NCI-H2107 (cell line): ENCODE measurements at regions not wholly inside any gene's neighbourhood (a gene's known extent, or its start where the extent isn't known, plus 50 kb on each side); places are given as distances from the start of the nearest gene placed in this dataset.

Experiments
- DNase-seq: peaks from one replicate; lab custom pipeline; 2025; lab: John Stamatoyannopoulos, UW

DNA sequence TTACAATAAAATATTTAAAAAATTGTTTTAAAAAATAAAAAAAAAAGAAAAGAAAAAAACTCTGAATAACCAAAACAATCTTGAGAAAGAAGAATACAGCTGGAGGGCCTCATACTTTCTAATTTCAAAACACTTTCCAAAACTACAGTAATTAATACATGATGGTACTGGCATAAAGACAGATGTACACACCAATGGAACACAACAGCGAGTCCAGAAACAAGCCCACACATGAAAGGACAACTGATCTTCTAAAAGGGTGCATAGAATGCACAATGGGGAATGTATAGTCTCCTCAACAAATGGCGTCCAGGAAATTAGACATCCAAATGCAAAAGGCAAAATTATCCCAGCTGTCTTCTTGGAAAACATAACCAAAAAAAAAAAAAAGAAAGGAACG, 99.6 kb downstream of the LURAP1L start:
- no peak for DNase-seq

DNA sequence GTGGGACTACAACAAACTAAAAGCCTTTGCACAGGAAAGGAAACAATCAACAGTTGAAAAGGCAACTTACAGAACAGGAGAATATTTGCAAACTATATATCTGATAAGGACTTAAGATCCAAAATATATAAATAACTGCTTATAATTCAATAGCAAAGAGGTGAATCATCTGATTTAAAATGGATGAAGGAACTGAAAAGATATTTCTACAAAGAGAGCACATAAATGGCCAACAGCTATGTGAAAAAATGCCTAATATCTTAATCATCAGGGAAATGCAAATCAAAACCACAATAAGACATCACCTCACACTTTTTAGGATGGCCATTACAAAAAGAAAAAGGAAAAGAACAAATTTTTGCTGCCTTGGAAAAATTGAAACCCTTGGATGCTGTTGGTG, 100.4 kb downstream of the LURAP1L start:
- no peak for DNase-seq

DNA sequence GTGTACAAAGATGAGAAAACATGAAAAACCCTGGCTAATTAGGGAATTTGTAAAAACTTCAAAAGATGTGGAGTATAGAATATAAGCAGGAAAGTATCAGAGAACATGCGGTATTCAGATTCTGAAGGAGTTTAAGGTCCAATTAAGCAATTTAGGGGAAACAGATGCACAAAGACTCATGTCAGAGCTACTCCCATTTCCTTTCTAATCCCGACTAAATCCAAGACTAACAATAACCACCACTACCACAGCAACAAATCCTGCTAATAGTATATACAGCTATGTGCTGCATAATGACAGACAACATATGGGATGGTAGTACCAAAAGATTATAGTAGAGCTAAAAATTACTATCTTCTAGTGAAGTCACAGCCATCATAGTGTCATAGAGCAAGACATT, 102.1 kb downstream of the LURAP1L start:
- no peak for DNase-seq

DNA sequence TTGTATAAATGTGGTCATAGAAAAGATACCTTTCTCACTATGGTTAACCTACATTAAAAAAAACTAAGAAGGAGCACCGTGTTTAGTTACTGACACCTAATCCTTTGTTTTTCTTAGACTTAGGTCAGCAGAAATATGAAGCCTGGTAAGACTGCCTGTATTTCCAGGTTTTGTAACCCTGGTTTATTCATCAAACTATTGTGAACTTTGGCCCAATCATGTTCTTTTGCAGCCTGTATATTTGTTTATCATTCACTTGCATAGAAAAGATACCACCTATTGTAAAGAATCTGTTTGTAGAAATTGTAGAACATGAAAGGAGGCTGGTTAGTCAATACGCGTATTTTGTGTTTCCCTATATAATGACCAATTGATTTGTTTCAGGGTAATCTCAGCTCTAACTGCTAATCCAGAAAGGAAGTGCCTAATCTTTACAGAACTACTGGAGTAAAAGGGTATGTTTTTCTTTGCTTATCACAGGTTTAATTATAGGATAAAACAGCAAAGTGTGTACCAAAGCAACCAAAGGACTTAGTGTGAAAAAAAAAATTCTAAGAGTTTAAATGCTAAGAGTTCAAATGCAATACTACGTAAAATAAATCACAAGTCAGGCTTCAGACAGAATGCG, 103.6 kb downstream of the LURAP1L start:
- DNase-seq: no peak

DNA sequence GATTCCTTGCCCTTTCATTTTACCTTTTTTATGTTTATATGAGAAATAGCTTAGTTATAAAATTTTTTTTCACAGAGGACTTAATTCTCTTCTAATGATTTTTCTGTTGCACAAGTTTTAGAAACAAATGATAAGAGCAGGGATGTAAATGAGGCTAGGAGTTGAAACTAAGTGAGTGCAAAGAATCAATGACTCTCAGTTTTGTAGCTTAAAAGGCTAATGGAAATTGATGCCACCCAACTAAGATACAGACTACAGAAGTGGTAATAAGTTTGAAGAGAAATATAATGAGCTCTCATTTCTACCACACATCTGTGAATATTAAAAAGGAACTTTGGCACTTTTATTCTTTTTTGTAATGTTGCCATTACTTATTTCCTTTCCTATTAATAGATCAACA, 105.1 kb downstream of the LURAP1L start:
- DNase-seq: no peak

DNA sequence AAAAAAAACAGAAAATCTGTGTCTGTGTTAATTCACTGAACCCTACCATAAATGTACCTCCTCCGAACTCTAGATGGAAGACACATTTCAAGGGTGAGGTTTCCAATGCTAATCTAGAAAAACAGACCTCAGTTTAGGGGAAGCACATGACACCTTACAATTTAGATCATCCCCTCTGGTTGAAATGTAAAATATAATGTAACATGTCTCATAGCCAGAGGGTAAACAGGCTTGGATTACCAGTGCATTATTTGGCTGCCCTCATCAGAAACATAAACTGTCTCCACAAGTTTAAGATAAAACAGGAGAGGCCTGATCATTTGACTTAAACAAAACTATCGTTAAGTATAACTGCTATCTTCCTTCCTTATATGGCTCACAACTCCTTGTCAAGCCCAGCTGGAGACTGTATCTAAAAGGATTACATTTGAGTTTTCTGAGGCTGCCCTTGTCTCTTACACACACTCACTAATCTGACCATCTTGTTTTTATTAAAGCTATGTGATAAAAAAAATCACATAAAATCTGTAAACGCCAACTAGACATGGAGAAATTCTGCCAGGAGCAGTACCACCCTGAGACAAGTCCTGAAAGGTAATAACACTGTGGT, 105.7 kb downstream of the LURAP1L start:
- no peak for DNase-seq

DNA sequence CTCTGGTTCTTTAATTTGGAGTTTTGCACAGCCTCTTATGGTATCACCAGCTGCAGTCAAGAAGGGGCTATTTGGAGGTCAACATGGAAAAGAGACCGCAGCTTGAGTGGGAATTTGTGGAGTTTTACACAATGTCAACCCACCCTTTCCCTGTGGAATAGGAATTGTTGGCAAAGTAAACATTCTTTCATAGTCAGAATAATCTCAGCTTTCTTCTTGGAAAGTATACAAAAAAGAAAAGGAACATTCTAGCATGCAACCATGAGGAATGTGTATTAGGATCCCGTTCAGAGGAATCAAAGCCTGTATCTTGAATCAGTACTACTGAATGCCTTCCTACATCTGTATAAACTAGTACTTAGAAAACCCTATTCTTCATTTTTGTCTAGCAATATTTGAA, 107.6 kb downstream of the LURAP1L start:
- DNase-seq: no peak

DNA sequence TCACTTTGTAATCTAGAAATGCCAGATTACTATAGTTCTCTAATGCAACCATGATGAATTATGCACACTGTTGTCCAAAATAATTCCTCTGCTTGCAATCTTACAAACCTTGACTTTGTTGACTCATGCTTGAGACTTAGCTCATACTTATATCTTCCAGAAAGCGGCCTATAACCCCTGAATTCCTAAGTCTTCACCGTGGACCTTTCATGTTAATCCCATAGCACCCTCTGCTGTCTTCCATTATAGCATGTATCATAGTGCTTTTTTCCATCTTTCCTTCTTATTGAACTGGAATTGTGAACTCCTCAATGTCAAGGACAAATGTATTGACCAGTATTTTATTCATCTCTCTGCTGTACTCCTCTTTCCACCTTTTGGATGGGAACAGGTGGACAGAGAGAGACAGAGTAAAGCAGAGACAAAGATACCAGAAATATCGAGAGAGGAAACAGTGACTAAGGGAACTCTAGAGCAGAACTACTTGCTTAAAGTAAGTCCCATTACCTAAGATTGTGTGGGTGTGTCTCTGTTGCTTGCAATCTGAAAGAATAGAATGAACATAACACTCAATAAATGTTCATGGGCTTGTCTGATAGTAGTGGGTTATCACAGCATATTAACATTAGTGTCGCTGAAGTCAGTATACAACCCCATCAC, 110.0 kb downstream of the LURAP1L start:
- no peak for DNase-seq

DNA sequence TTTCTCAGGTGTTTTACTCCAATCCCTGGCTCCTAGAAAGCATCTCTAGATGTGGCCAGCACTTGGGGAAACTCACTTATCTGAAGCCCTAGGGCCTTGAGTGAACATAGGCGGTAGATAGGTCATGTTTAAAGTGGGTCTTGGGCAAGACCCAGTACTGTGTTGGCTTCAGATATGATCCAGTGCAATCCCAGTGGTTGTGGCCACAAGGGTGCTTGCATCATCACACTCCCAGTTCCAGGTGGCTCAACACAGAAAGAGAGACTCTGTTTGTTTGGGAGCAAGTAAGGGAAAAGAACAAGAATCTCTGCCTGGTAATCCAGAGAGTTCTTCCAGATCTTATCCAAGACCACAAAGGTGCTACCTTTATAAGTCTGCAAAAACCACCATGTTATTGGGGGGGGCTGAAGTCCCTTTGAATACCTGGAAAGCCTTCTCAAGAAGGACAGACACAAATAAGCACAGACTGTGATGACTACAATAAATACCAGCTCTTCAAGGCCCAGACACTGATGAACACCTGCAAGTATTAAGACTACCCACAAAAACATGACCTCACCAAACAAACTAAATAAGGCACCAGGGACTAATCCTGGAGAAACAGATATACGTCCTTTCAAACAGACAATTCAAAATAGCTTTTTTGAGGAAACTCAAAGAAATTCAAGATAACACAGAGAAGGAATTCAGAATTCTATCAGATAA, 114.7 kb downstream of the LURAP1L start:
- DNase-seq: no peak

DNA sequence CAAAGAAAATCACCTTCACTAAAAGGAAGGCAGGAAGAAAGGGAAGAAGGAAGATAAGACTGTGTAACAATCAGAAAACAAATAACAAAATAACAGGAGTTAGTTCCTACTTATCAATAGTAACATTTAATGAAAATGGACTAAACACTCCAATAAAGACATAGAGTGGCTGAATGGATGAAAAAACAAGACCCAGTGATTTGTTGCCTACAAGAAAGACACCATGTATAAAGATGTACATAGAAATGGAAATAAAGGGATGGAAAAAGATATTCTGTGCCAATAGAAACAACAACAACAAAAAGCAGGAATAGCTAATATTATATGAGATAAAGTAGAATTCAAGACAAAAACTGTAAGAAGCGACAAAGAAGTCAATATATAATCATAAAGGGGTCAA, 116.8 kb downstream of the LURAP1L start:
- no peak for DNase-seq

DNA sequence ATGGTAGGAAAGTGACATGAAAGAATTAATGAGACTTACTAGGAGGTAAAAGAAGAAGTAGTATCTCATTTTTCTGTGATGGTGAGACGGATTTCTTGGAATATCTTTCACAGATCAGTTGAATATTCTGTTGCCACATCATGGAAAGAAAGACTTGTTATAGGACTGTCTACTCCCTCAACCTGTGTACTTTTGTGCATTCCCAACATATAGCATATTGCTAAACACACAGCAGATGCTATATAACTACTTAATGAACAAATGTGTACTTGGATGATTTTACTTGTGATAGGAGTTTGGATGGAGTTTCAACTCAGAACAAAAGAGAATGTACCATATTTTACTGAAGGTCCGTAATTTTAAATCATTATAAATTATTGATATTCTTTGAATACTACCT, 128.5 kb downstream of the LURAP1L start:
- DNase-seq: no peak

DNA sequence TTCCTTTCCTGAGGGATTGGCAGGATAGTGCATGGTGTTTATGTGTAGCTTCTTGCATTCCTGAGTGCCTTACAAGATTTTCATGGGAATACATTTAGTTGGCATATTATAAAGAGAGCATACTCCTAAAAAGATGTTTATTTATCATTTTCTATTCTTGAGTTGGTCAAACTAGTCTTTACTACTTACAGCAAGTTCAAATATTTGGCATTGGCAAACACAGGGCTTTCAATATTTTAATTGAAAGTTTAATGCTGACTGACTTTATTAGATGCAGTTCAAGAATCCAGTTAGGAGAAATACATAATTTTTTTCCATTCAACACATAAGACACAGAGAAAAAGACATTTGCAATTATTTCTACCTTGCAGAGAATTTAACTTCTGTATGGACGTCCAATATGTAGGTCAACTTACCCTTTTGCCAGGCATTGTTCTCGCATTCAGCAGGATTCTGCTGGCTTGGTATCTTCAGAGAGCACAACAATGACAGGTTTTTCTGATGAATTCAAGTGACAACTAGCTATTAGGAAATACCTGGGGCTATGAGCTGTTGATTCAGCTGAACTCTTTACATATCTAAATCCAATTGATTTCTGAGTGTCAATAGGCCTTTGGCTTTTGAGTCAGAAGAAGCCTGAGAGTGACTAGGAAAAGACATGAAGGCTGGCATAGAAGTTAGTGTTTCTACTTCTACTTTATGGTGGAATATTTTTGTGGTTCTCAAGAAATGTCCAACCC, 129.6 kb downstream of the LURAP1L start:
- no peak for DNase-seq

DNA sequence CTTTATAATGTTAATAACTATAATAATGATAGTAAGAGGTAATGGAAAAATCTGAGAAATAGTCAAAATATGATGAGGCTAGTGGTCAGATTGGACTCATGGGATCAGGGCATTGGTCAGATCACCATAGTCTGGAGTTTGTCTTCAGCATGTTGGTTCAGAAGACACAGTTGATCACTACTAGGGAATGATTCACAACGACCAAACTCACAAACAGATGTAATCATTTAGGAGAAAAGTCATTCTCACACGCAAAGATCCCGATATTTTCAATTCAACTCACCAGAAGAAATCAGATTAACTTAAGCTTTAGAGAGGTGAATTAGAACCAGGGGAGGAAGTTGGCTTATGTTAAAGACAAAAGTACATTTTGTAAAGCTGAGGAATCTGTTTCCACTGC, 131.8 kb downstream of the LURAP1L start:
- no peak for DNase-seq

DNA sequence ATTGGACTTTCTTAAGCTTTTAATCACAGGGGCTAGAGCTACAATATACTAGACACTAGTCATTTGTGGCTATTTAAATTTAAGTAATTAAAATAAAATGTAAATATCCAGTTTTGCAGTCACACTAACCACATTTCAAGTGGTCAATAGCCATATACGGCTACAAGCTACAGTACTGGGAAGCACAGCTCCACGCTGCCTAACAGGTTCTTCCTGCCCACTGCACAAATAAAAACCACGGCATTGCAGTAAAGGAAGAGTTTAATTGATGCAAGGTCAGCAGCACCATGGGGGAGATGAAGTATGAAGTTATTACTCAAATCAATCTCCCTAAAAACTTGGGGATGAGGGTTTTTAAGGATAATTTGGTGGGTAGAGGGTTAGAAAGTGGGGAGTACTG, 134.1 kb downstream of the LURAP1L start:
- no peak for DNase-seq

DNA sequence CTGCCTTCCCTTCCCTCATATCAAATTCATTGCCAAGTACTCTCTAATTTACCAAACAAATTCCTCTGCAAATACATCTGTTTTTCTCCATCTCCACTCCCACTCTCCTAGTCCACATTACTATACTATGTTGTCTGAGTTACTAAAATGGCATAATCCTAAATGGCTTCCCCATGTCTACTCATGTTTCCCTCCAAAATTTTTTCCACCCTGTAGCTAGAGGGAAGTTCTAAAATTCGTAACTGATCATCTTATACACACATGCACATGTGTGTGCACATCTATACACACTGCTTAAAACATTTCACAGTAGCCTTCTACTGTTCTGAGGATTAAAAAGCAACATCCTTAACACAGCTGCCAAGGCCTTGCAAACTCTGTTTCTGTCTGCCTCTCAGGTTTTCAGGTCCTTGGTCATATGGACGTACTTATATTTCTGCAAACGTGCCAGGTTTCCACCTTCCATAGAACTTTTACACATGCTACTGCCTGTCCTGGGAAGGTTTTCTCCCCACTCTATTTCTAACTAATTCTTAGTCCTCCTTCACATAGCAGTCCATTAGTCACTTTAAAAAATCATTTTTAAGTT, 140.6 kb downstream of the LURAP1L start:
- no peak for DNase-seq

DNA sequence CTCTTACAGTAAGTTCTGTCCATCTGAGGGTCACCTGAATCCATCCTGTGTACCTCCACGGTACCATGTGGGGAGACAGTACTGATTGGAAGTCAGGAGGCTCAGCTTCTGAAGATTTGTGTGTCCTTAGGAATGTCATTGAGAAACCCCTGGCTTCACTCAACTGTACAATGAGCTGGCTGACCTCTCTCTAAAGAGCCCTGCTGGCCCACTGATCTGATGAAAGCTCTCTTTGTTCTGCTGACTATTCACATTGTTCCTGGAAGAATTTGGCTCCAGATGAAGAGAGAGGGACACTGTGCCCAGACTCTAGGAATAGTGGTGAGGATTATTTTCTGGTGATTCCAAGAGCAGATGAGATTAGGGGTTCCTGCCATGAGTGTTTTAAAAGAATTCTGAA, 141.2 kb downstream of the LURAP1L start:
- no peak for DNase-seq

DNA sequence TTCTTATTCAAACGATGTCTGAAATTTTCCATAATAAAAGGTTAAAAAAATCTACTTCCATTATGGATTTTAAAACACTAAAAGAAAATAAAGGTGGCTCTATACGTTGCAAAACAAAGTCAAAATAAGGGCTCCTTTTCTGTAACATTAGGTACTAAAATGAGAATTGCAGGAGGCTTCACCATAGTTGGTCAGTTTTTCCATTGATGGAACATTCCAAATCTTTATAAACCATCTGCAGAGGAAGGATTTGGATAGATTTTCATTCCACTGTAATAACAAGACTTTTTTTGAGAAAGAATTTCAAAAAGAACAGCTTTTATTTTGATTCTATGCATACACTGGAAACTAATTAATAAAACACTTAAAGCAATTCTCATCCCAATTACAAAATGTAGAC, 145.6 kb downstream of the LURAP1L start:
- DNase-seq: no peak

DNA sequence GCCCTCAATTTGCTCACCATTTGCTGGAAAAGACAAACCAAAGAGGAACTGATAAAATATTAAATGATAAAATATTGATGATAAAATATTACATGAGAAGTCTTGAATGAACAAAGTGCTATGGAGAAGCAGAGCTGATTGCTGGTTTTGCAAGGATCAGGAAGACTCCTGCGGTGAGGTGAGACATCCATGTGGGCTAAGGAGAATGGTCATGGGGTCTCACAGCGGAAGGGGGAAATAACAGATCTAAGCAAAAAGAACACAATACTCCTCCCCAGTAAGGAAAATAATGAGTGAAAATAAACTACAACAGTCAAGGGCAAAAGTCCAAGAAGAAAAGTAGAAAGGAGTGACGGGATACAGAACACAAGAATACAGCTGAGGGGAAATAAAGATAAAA, 146.8 kb downstream of the LURAP1L start:
- DNase-seq: no peak

DNA sequence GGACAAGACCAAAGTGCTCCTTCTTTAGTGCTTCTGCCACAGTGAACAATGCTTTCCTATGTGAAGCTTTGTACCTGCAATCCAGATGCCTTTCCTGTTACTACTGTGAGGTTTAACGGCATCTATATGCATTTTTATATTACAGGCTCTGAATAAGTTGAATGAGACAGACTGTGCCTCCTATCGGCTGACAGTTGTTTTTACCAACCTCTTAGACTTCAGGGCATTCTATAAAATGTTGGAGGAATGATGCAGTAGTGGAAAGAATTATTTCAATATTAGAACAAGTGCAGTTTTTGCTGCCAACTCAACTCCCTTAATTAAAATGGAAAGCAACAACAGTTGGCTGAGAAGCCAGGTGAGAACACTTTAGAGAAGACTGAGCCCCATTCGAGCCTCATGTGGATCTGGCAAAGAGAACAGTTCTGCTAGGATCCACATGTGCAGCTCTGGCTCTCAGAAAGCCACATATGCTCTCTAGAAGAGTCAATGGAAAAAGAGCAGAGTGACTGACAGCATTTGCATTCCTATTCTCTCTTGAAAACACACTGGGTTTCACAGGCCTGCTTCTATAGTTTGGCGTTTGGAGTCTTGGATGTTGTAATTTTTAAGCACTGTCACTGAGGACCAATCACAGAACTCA, 147.5 kb downstream of the LURAP1L start:
- no peak for DNase-seq

DNA sequence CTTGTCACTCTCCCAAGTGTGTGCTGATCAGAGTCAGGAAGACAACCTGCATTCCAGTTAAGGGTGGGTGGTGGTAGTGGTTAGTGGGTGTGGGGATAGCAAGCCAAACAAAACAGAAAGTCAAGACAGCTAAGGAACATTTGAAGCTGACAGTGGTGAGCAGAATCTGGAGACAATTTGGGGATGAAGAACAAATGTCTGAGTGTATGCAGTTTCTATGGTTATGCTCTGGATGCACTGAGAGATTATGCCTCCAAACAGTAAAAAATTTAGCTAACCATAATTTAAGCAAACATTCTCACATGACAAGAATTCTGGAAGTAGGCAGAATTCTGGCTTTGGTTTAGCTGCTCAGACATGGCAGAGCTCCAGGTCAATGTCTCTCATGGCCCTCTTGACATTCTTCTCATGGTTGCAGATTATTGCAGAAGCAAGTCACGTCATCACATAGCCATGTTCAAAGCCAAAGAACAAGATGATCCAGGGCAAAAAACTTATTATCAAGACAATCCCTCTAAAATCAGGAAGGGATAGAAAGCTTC, 148.7 kb downstream of the LURAP1L start:
- no peak for DNase-seq

DNA sequence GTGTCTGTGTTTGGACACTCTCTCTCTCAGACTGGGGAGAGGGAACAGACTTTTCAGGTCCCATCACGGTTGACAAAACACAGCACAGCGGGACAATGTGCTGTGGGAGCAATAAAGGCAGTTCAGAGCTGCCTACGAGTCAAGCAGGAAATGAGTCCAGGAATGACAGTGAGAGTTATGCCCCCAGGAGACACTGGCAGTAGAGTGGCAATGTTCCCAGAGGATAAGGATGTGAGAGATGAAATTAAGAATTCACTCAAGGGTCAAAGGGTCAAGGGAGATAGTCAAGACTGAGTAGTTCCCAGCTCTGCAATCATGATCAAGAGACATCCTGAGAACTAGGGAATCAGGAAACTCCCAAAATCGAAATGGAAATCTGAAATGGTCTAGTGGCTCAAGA, 156.1 kb downstream of the LURAP1L start:
- no peak for DNase-seq
